GM12878 (cell line): ENCODE measurements at regions not wholly inside any gene's neighbourhood (a gene's known extent, or its start where the extent isn't known, plus 50 kb on each side); places are given as distances from the start of the nearest gene placed in this dataset.

Experiments used
- ATAC-seq: fragments of 200-7000 bp; cut with Tn5 transposase; 3 replicates; pipeline ENCODE4 v1.9.1; 2020; ENCODE audit warnings: mild to moderate bottlenecking, moderate library complexity
- BruUV-seq: library from RNA; stranded (reverse); fragments of 400-500 nt; replicated peaks from 2 replicates; lab custom pipeline; 2021; lab: Mats Ljungman, UMichigan
- CTCF ChIA-PET: fragments of 300-600 bp; sonication (Branson Sonifier 250); formaldehyde crosslinking; extraction: SDS; loops from one replicate; lab custom pipeline; 2021; ENCODE audit warnings: inconsistent platforms; lab: Yijun Ruan, JAX
- POLR2A ChIA-PET: fragments of 350-600 bp; formaldehyde crosslinking; extraction: SDS; loops from one replicate; lab custom pipeline; 2021; ENCODE audit warnings: inconsistent platforms; lab: Charles Lee
- RAD21 ChIA-PET: fragments of 300-600 bp; sonication (Branson Sonifier 250); formaldehyde crosslinking; loops from one replicate; lab custom pipeline; 2023; ENCODE audit warnings: antibody characterized with exemption; ENCODE audit not compliant: unreplicated experiment; lab: Charles Lee
- SMC1A ChIA-PET: fragments of 300-600 bp; sonication (Branson Sonifier 250); formaldehyde crosslinking; loops from one replicate; lab custom pipeline; 2023; ENCODE audit not compliant: unreplicated experiment, uncharacterized antibody; lab: Charles Lee
- DNase-seq: peaks from one replicate; pipeline ENCODE4 v3.0.0-alpha.2; 2011; ENCODE audit warnings: low read depth, low spot score
- FAIRE-seq: peaks from 3 replicates; lab custom pipeline; 2011; peaks lifted over from hg19 to GRCh38; lab: Jason Lieb, UNC
- H2AFZ ChIP-seq: 2 replicates; pipeline ENCODE4 v1.6.0; 2011; ENCODE audit warnings: low read depth, low read length, control low read depth; ENCODE audit not compliant: control insufficient read depth
- H3K27ac ChIP-seq: 2 replicates; pipeline ENCODE4 v1.5.1; 2011; ENCODE audit warnings: control low read depth; ENCODE audit not compliant: control insufficient read depth, insufficient read depth
- H3K27me3 ChIP-seq, 2 experiments: replicated peaks in 1 of 2; 2 replicates each; pipeline versions ENCODE4 v1.6.0 to v1.6.1; 2011; ENCODE audit warnings: low read length in 1 of 2; ENCODE audit not compliant: control insufficient read depth in 2 of 2, insufficient read depth in 2 of 2
- H3K36me3 ChIP-seq, 2 experiments: 2 replicates each; pipeline ENCODE4 v1.5.1; 2011; ENCODE audit warnings: low read length in 1 of 2; ENCODE audit not compliant: control insufficient read depth in 2 of 2, insufficient read depth in 2 of 2
- H3K4me1 ChIP-seq: 2 replicates; pipeline ENCODE4 v1.6.1; 2011; ENCODE audit warnings: mild to moderate bottlenecking, low read length, moderate library complexity, mixed read lengths; ENCODE audit not compliant: control insufficient read depth, insufficient read depth
- H3K4me2 ChIP-seq: 2 replicates; pipeline ENCODE4 v1.6.0; 2011; ENCODE audit warnings: control low read depth; ENCODE audit not compliant: control insufficient read depth, insufficient read depth
- H3K4me3 ChIP-seq: fragments of 200-600 bp; sonication (generic); 2 replicates; pipeline ENCODE4 v1.5.1; 2016
- H3K79me2 ChIP-seq: 2 replicates; pipeline ENCODE4 v1.6.0; 2011; ENCODE audit warnings: low read length; ENCODE audit not compliant: control insufficient read depth, insufficient read depth
- H3K9ac ChIP-seq: 2 replicates; pipeline ENCODE4 v1.8.0; 2011; ENCODE audit warnings: low read length, control low read depth, mixed read lengths; ENCODE audit not compliant: control insufficient read depth, insufficient read depth
- H3K9me3 ChIP-seq: replicated peaks from 3 replicates; pipeline ENCODE4 v1.5.1; 2011; ENCODE audit warnings: mild to moderate bottlenecking, low read length; ENCODE audit not compliant: control insufficient read depth, insufficient read depth
- H4K20me1 ChIP-seq: 2 replicates; pipeline ENCODE4 v1.6.0; 2011; ENCODE audit not compliant: control insufficient read depth, insufficient read depth
- CEBPB ChIP-seq, 2 experiments: fragments of 150-350 bp in 1 of 2; IDR thresholded peaks; 2 replicates each; pipeline ENCODE4 v1.6.1; 2012 to 2014; ENCODE audit warnings: low read depth in 2 of 2, low read length in 2 of 2, borderline replicate concordance in 1 of 2, inconsistent platforms in 1 of 2
- E4F1 ChIP-seq: fragments of 450-650 bp; IDR thresholded peaks from 2 replicates; pipeline ENCODE4 v1.6.1; 2018; ENCODE audit warnings: borderline replicate concordance, mild to moderate bottlenecking; ENCODE audit not compliant: partially characterized antibody
- ESRRA ChIP-seq: IDR thresholded peaks from 2 replicates; pipeline ENCODE4 v1.6.1; 2012; ENCODE audit warnings: mild to moderate bottlenecking, low read length, improper control_type of control experiment
- FOXM1 ChIP-seq: IDR thresholded peaks from 2 replicates; pipeline ENCODE4 v1.6.1; 2012; ENCODE audit warnings: low read depth, mild to moderate bottlenecking, inconsistent platforms, low read length, moderate library complexity
- HCFC1 ChIP-seq: fragments of 150-350 bp; IDR thresholded peaks from 2 replicates; pipeline ENCODE4 v1.6.1; 2014; ENCODE audit warnings: low read length
- HDAC2 ChIP-seq: fragments of 200-600 bp; sonication (generic); IDR thresholded peaks from 2 replicates; pipeline ENCODE4 v1.6.1; 2017
- IRF4 ChIP-seq: IDR thresholded peaks from 2 replicates; pipeline ENCODE4 v1.6.1; 2011; ENCODE audit warnings: low read depth, low read length
- IRF5 ChIP-seq: fragments of 450-650 bp; IDR thresholded peaks from 2 replicates; pipeline ENCODE4 v1.6.1; 2017; ENCODE audit warnings: borderline replicate concordance
- JUND ChIP-seq: IDR thresholded peaks from 2 replicates; pipeline ENCODE4 v1.6.1; 2012; ENCODE audit warnings: low read depth, mild to moderate bottlenecking, low read length, improper control_type of control experiment, moderate library complexity
- NRF1 ChIP-seq: conservative IDR thresholded peaks from 2 replicates; pipeline ENCODE4 v1.6.1; 2011; ENCODE audit warnings: mild to moderate bottlenecking, low read depth, low read length, improper control_type of control experiment
- PKNOX1 ChIP-seq: fragments of 450-650 bp; IDR thresholded peaks from 2 replicates; pipeline ENCODE4 v1.6.1; 2016; ENCODE audit warnings: mild to moderate bottlenecking
- PML ChIP-seq: IDR thresholded peaks from 2 replicates; pipeline ENCODE4 v1.6.1; 2012; ENCODE audit warnings: low read length, inconsistent platforms
- POLR2A ChIP-seq: IDR thresholded peaks from 2 replicates; pipeline ENCODE4 v1.6.1; 2011; ENCODE audit warnings: low read depth, mild to moderate bottlenecking, low read length
- SP1 ChIP-seq: IDR thresholded peaks from one replicate; pipeline ENCODE4 v1.6.1; 2011; ENCODE audit warnings: low read depth, low read length
- STAT3 ChIP-seq: IDR thresholded peaks from 2 replicates; pipeline ENCODE4 v1.6.1; 2011; ENCODE audit warnings: low read depth, low read length, improper control_type of control experiment
- TAF1 ChIP-seq: IDR thresholded peaks from 2 replicates; pipeline ENCODE4 v1.6.1; 2011; ENCODE audit warnings: mild to moderate bottlenecking, low read depth, low read length, borderline replicate concordance
- TARDBP ChIP-seq: IDR thresholded peaks from 2 replicates; pipeline ENCODE4 v1.6.1; 2016; ENCODE audit warnings: borderline replicate concordance
- ZNF274 ChIP-seq: IDR thresholded peaks from one replicate; pipeline ENCODE4 v1.8.0; 2011; ENCODE audit not compliant: insufficient read length, insufficient read depth
- whole genome bisulfite sequencing: methylation state at CpG from one replicate; pipeline ENCODE4 v1.1.6; 2016; ENCODE audit warnings: low lambda C conversion rate; ENCODE audit not compliant: insufficient replicate concordance, insufficient coverage; ENCODE audit errors: missing lambda C conversion rate; 5-methylcytosine and 5-hydroxymethylcytosine counted together
- in situ Hi-C: fragments of 300-500 bp; cut with MboI; formaldehyde crosslinking; loops from 9 replicates; pipeline ENCODE4 v1.14.3; 2018; ENCODE audit warnings: mixed read lengths
- intact Hi-C: fragments of 100-400 bp; cut with micrococcal nuclease; formaldehyde crosslinking; loops from one replicate; pipeline ENCODE4 v1.14.2; 2022; ENCODE audit not compliant: unreplicated experiment
- TF ChIP-seq, protein P1 (sequence below): IDR thresholded peaks from 2 replicates; pipeline ENCODE4 v1.6.1; 2012; ENCODE audit warnings: low read length, inconsistent platforms

GRCh38 chr9:115210699-115211098 is 92.7 kb upstream of the TNC start:
- CTCF ChIA-PET, result interaction anchor here (1.3 kb wide), 1 partner anchor 314 kb away, joined by 3 read pairs; no protein-coding TSS in a partner anchor
- POLR2A ChIA-PET, result no interaction called here
- Histone ChIP-seq H3K27ac (no peak overlapping the region; the same call in 1 of the 2 replicates), H4K20me1 (no peaks in the 10 kb centered on the region), H3K79me2 (no peaks in the 10 kb centered on the region)
- TF ChIP-seq IRF4, result no peak
- TF ChIP-seq PKNOX1, result no peak
- no peak for TF ChIP-seq STAT3
- TF ChIP-seq POLR2A, result no peak
- TF ChIP-seq E4F1, result no peak
- TF ChIP-seq CEBPB (IDR thresholded peaks at IDR 0.05; ENCODE audit: borderline replicate concordance in 1 of 2, low read depth in 2 of 2, low read length in 2 of 2), result no peak
- TF ChIP-seq, protein P1, sequence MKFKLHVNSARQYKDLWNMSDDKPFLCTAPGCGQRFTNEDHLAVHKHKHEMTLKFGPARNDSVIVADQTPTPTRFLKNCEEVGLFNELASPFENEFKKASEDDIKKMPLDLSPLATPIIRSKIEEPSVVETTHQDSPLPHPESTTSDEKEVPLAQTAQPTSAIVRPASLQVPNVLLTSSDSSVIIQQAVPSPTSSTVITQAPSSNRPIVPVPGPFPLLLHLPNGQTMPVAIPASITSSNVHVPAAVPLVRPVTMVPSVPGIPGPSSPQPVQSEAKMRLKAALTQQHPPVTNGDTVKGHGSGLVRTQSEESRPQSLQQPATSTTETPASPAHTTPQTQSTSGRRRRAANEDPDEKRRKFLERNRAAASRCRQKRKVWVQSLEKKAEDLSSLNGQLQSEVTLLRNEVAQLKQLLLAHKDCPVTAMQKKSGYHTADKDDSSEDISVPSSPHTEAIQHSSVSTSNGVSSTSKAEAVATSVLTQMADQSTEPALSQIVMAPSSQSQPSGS, result no peak
- TF ChIP-seq FOXM1, result no peak
- TF ChIP-seq PML, result no peak
- no peak for TF ChIP-seq ZNF274
- no peak for TF ChIP-seq ESRRA
- TF ChIP-seq IRF5, result no peak
- TF ChIP-seq TAF1, result no peak
- no peak for TF ChIP-seq TARDBP
- TF ChIP-seq JUND, result no peak
- no peak for TF ChIP-seq NRF1
- no peak for TF ChIP-seq HCFC1
- no peak for TF ChIP-seq SP1
- TF ChIP-seq HDAC2, result no peak
- TF ChIP-seq, all 136 proteins: peak for 0
- 0% methylated on average over 2 of the region's 2 CpGs for WGBS
- in situ Hi-C loops (no loop called here), intact Hi-C loops (no loop called here)
- H3K27me3 ChIP-seq, result no peaks in the 10 kb centered on the region
- RAD21 ChIA-PET, result interaction anchor here (1.0 to 1.6 kb wide), 3 partner anchors 9 to 68 kb away, joined by 3 to 5 read pairs (median 4); no protein-coding TSS in a partner anchor
- H3K36me3 ChIP-seq, result no peaks in the 10 kb centered on the region
- H3K9me3 ChIP-seq, result no peaks in the 10 kb centered on the region
- peaks cover 43% of the 10 kb centered on the region for H3K4me1 ChIP-seq
- BruUV-seq, result no TSS peak
- DNase-seq (no peak), FAIRE-seq (no peak), ATAC-seq (no peak)
- no peak overlapping the region for H3K4me3 ChIP-seq
- no peak overlapping the region for H3K9ac ChIP-seq
- SMC1A ChIA-PET, result interaction anchor here (0.6 to 9.0 kb wide), 6 partner anchors 9 to 207 kb away, joined by 3 to 81 read pairs (median 4); no protein-coding TSS in a partner anchor
- no peak overlapping the region for H2AFZ ChIP-seq
- no peak overlapping the region for H3K4me2 ChIP-seq
